ENCODE measurements at regions not wholly inside any gene's neighbourhood (a gene's known extent, or its start where the extent isn't known, plus 50 kb on each side); places are given as distances from the start of the nearest gene placed in this dataset.

GRCh38 chrX:91108761-91109160, 325.9 kb upstream of the PABPC5 start (continued):
- TF ChIP-seq USF2 (IDR thresholded peaks at IDR 0.05; ENCODE audit: low read length) (no peak), HDAC2 (IDR thresholded peaks at IDR 0.05; ENCODE audit: borderline replicate concordance in 1 of 2, low read depth in 2 of 2, low read length in 2 of 2) (no peak), RNF2 (IDR thresholded peaks at IDR 0.05; ENCODE audit: borderline replicate concordance, low read depth, low read length, missing control alignments, poor library complexity, severe bottlenecking) (no peak), SRF (IDR thresholded peaks at IDR 0.05; ENCODE audit: low read depth, low read length) (no peak), CHD1 (IDR thresholded peaks at IDR 0.05; ENCODE audit: low read depth, low read length) (no peak), SIN3A (conservative IDR thresholded peaks at IDR 0.05 in 1 of 2, IDR thresholded peaks at IDR 0.05 in 1 of 2; ENCODE audit: low read depth in 1 of 2, low read length in 2 of 2) (no peak)
